ENCODE measurements at regions not wholly inside any gene's neighbourhood (a gene's known extent, or its start where the extent isn't known, plus 50 kb on each side); places are given as distances from the start of the nearest gene placed in this dataset.

DNA sequence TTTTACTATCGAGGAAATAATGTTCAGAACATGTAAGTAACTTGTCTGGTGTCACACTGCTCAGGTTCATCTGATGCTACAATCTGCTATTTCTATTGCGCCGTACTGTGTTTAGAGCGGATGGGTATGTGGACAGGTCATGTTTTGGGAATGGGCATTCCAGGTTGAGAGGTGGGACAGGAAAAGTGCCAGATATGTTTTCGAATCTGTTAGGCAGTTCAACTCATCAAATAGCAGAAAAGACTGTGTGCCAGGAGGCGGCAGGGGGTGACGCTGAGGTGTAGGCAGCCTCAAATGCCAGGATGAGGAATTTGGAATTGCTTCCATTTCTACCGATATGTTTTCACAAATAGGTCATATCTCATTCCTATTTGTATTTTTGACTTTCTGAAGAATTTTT lies 123.8 kb downstream of the HRH4 start:
- no peak overlapping the region for H3K9ac ChIP-seq (ENCODE audit: insufficient read depth, low read length, poor library complexity, severe bottlenecking)
- Mint-ChIP-seq H3K27me3 (ENCODE audit: low read depth in 3 of 3) (peaks cover 0 to 3% (median 2%) of the 10 kb centered on the region in 3 donors), H3K4me3 (no peak overlapping the region), H3K27ac (peak overlapping the region in 1 of 7 donors; percentile 8), H3K9me3 (peaks cover 0 to 3% (median 0%) of the 10 kb centered on the region in 7 donors), H3K36me3 (no peaks in the 10 kb centered on the region), H3K4me1 (no peaks in the 10 kb centered on the region)
- no peaks in the 10 kb centered on the region for H3K27me3 ChIP-seq (ENCODE audit: control insufficient read depth in 2 of 2, insufficient read depth in 2 of 2, low read length in 2 of 2)
- no peak overlapping the region for H3K27ac ChIP-seq (ENCODE audit: low read depth in 1 of 2, low read length in 2 of 2)
- TF ChIP-seq CTCF (IDR thresholded peaks at IDR 0.05), result no peak
- intact Hi-C loops (cut with micrococcal nuclease), result no loop called here
- 96% methylated on average over 4 of the region's 8 CpGs for WGBS (ENCODE audit: insufficient coverage)
- H3K79me2 ChIP-seq (ENCODE audit: insufficient read depth, low read length), result no peaks in the 10 kb centered on the region
- H4K20me1 ChIP-seq (ENCODE audit: insufficient read depth, low read length), result no peaks in the 10 kb centered on the region
- H3K4me3 ChIP-seq (replicated peaks in 1 of 3; ENCODE audit: low read depth in 2 of 3, low read length in 3 of 3), result no peak overlapping the region
- H3K4me1 ChIP-seq (ENCODE audit: control insufficient read depth in 1 of 2, insufficient read depth in 2 of 2, low read length in 2 of 2), result no peaks in the 10 kb centered on the region
- DNase-seq, result no peak
- no peak overlapping the region for H3K4me2 ChIP-seq (replicated peaks; ENCODE audit: extremely low read depth, low read length, poor library complexity, severe bottlenecking)
- H2AFZ ChIP-seq (ENCODE audit: insufficient read depth, low read depth, low read length, poor library complexity, severe bottlenecking), result no peak overlapping the region
- no peaks in the 10 kb centered on the region for H3K36me3 ChIP-seq (replicated peaks in 1 of 2; ENCODE audit: control insufficient read depth in 1 of 2, insufficient read depth in 2 of 2, low read length in 2 of 2)
- no peaks in the 10 kb centered on the region for H3K9me3 ChIP-seq (replicated peaks in 1 of 2; ENCODE audit: control insufficient read depth in 1 of 2, insufficient read depth in 1 of 2, low read length in 2 of 2)

DNA sequence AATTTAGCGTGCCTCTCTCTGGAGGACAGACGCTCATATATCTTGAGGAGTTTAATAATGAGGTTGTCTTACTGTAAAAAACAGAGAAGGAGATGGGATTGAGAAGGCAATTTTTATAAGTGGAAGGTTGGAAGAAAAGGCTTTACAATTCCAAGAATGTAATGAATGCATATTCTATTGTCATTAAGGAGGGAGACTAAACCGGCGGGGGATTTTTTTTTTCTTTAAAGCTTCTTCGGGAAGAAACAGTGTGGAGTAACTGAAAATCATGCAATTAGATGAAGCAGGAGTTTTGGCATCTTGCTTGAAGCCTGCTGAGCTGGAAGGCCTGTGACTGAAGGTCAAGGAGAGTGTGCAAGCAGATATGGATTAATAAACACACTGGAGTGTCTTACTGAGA lies 124.4 kb downstream of the HRH4 start:
- TF ChIP-seq CTCF (IDR thresholded peaks at IDR 0.05), result no peak
- no peaks in the 10 kb centered on the region for H3K4me1 Mint-ChIP-seq
- 79% methylated on average over 3 of the region's 5 CpGs for WGBS (ENCODE audit: insufficient coverage)
- no peaks in the 10 kb centered on the region for H3K79me2 ChIP-seq (ENCODE audit: insufficient read depth, low read length)
- H3K4me1 ChIP-seq (ENCODE audit: control insufficient read depth in 1 of 2, insufficient read depth in 2 of 2, low read length in 2 of 2), result no peaks in the 10 kb centered on the region
- H3K4me3 ChIP-seq (replicated peaks in 1 of 3; ENCODE audit: low read depth in 2 of 3, low read length in 3 of 3), result no peak overlapping the region
- H3K9me3 Mint-ChIP-seq, result peaks cover 0 to 1% (median 0%) of the 10 kb centered on the region in 7 donors
- no peaks in the 10 kb centered on the region for H3K36me3 ChIP-seq (replicated peaks in 1 of 2; ENCODE audit: control insufficient read depth in 1 of 2, insufficient read depth in 2 of 2, low read length in 2 of 2)
- H3K9ac ChIP-seq (ENCODE audit: insufficient read depth, low read length, poor library complexity, severe bottlenecking), result no peak overlapping the region
- H3K36me3 Mint-ChIP-seq, result no peaks in the 10 kb centered on the region
- H3K4me2 ChIP-seq (replicated peaks; ENCODE audit: extremely low read depth, low read length, poor library complexity, severe bottlenecking), result no peak overlapping the region
- H2AFZ ChIP-seq (ENCODE audit: insufficient read depth, low read depth, low read length, poor library complexity, severe bottlenecking), result no peak overlapping the region
- no peaks in the 10 kb centered on the region for H4K20me1 ChIP-seq (ENCODE audit: insufficient read depth, low read length)
- DNase-seq, result no peak
- peaks cover 0 to 3% (median 3%) of the 10 kb centered on the region in 3 donors for H3K27me3 Mint-ChIP-seq (ENCODE audit: low read depth in 3 of 3)
- no peak overlapping the region for H3K27ac ChIP-seq (ENCODE audit: low read depth in 1 of 2, low read length in 2 of 2)
- no peaks in the 10 kb centered on the region for H3K27me3 ChIP-seq (ENCODE audit: control insufficient read depth in 2 of 2, insufficient read depth in 2 of 2, low read length in 2 of 2)
- no peak overlapping the region for H3K27ac Mint-ChIP-seq
- intact Hi-C loops (cut with micrococcal nuclease), result no loop called here
- H3K9me3 ChIP-seq (replicated peaks in 1 of 2; ENCODE audit: control insufficient read depth in 1 of 2, insufficient read depth in 1 of 2, low read length in 2 of 2), result no peaks in the 10 kb centered on the region
- H3K4me3 Mint-ChIP-seq, result no peak overlapping the region

All from CD14-positive monocyte (primary cell).